IMR-90 (cell line): ENCODE measurements at regions not wholly inside any gene's neighbourhood (a gene's known extent, or its start where the extent isn't known, plus 50 kb on each side); places are given as distances from the start of the nearest gene placed in this dataset.

Experiments used
- ATAC-seq: fragments of 200-7000 bp; cut with Tn5 transposase; 2 replicates; pipeline ENCODE4 v1.9.1; 2020; ENCODE audit warnings: low read depth, mild to moderate bottlenecking, moderate library complexity
- BruUV-seq: library from RNA; stranded (reverse); fragments of 400-500 nt; replicated peaks from 2 replicates; lab custom pipeline; 2021; lab: Mats Ljungman, UMichigan
- CTCF ChIA-PET: fragments of 300-600 bp; formaldehyde crosslinking; extraction: SDS; loops from one replicate; lab custom pipeline; 2021; ENCODE audit warnings: antibody characterized with exemption; lab: Yijun Ruan, JAX
- POLR2A ChIA-PET: fragments of 300-600 bp; sonication (Branson Sonifier 250); formaldehyde crosslinking; loops from one replicate; lab custom pipeline; 2022; ENCODE audit warnings: antibody characterized with exemption; ENCODE audit not compliant: unreplicated experiment; lab: Charles Lee
- DNase-seq: peaks from one replicate; pipeline ENCODE4 v3.0.0; 2013
- H2AFZ ChIP-seq: replicated peaks from 2 replicates; pipeline ENCODE3; 2013; ENCODE audit warnings: low read length, mild to moderate bottlenecking; ENCODE audit not compliant: poor library complexity
- H2AK5ac ChIP-seq: 2 replicates; pipeline ENCODE4 v1.6.1; 2013; ENCODE audit warnings: low read depth, low read length, inconsistent platforms
- H2AK9ac ChIP-seq: replicated peaks from 2 replicates; pipeline ENCODE3; 2013; ENCODE audit warnings: mild to moderate bottlenecking, low read depth, low read length, moderate library complexity; ENCODE audit not compliant: poor library complexity
- H2BK120ac ChIP-seq: 2 replicates; pipeline ENCODE4 v1.6.1; 2013; ENCODE audit warnings: low read depth, low read length, inconsistent platforms
- H2BK15ac ChIP-seq: 3 replicates; pipeline ENCODE4 v1.6.1; 2013; ENCODE audit warnings: low read depth, low read length, inconsistent platforms
- H2BK20ac ChIP-seq: 2 replicates; pipeline ENCODE4 v1.6.1; 2013; ENCODE audit warnings: low read depth, mild to moderate bottlenecking, inconsistent platforms, low read length, moderate library complexity
- H2BK5ac ChIP-seq: 2 replicates; pipeline ENCODE4 v1.6.1; 2013; ENCODE audit warnings: mild to moderate bottlenecking, low read depth, low read length, inconsistent platforms; ENCODE audit not compliant: poor library complexity, severe bottlenecking
- H3K14ac ChIP-seq: replicated peaks from 2 replicates; pipeline ENCODE4 v1.6.1; 2013; ENCODE audit warnings: low read depth, low read length, inconsistent platforms
- H3K18ac ChIP-seq: 2 replicates; pipeline ENCODE4 v1.6.1; 2013; ENCODE audit warnings: low read depth, low read length, control low read depth
- H3K23ac ChIP-seq: 2 replicates; pipeline ENCODE4 v1.6.1; 2013; ENCODE audit warnings: low read depth, low read length, inconsistent platforms
- H3K27ac ChIP-seq: 2 replicates; pipeline ENCODE4 v1.5.1; 2013; ENCODE audit warnings: mild to moderate bottlenecking, control low read depth, low read length; ENCODE audit not compliant: insufficient read depth
- H3K27me3 ChIP-seq: 2 replicates; pipeline ENCODE4 v1.6.1; 2013; ENCODE audit warnings: low read length; ENCODE audit not compliant: control insufficient read depth, insufficient read depth
- H3K36me3 ChIP-seq: 2 replicates; pipeline ENCODE4 v1.6.1; 2013; ENCODE audit warnings: low read length, mixed read lengths; ENCODE audit not compliant: control insufficient read depth, insufficient read depth
- H3K4ac ChIP-seq: 2 replicates; pipeline ENCODE4 v1.6.1; 2013; ENCODE audit warnings: low read depth, low read length, inconsistent platforms
- H3K4me1 ChIP-seq: 2 replicates; pipeline ENCODE4 v1.6.1; 2013; ENCODE audit warnings: low read length, mixed read lengths; ENCODE audit not compliant: control insufficient read depth, insufficient read depth
- H3K4me2 ChIP-seq: 2 replicates; pipeline ENCODE4 v1.6.1; 2013; ENCODE audit warnings: low read depth, mild to moderate bottlenecking, control low read depth, low read length, moderate library complexity
- H3K4me3 ChIP-seq: 2 replicates; pipeline ENCODE4 v1.5.1; 2013; ENCODE audit warnings: low read depth, mild to moderate bottlenecking, control low read depth, low read length, moderate library complexity; ENCODE audit not compliant: insufficient read depth
- H3K56ac ChIP-seq: 2 replicates; pipeline ENCODE4 v1.6.1; 2013; ENCODE audit warnings: low read length, inconsistent platforms; ENCODE audit not compliant: insufficient read depth; ENCODE audit errors: extremely low read depth
- H3K79me1 ChIP-seq, 2 experiments: 2 replicates each; pipeline ENCODE4 v1.6.1; 2013; ENCODE audit warnings: low read length in 2 of 2, inconsistent platforms in 1 of 2, low read depth in 1 of 2
- H3K9ac ChIP-seq: 2 replicates; pipeline ENCODE4 v1.6.1; 2013; ENCODE audit warnings: low read depth, low read length, control low read depth
- H3K9me1 ChIP-seq: 2 replicates; pipeline ENCODE4 v1.6.1; 2013; ENCODE audit warnings: low read length, inconsistent platforms; ENCODE audit not compliant: insufficient read depth
- H3K9me3 ChIP-seq: 2 replicates; pipeline ENCODE4 v1.6.1; 2013; ENCODE audit warnings: low read length; ENCODE audit not compliant: control insufficient read depth, insufficient read depth
- H4K20me1 ChIP-seq: 2 replicates; pipeline ENCODE4 v1.6.1; 2013; ENCODE audit warnings: low read length, inconsistent platforms; ENCODE audit not compliant: insufficient read depth
- H4K5ac ChIP-seq: 2 replicates; pipeline ENCODE4 v1.6.1; 2013; ENCODE audit warnings: mild to moderate bottlenecking, low read depth, low read length, control low read depth
- H4K8ac ChIP-seq, 2 experiments: 2 replicates each; pipeline ENCODE4 v1.6.1; 2013; ENCODE audit warnings: low read depth in 2 of 2, low read length in 2 of 2, control low read depth in 1 of 2, inconsistent platforms in 1 of 2
- H4K91ac ChIP-seq: 2 replicates; pipeline ENCODE4 v1.6.1; 2013; ENCODE audit warnings: low read depth, low read length, inconsistent platforms; ENCODE audit not compliant: insufficient read depth
- BHLHE40 ChIP-seq: fragments of 150-350 bp; IDR thresholded peaks from 2 replicates; pipeline ENCODE4 v1.6.1; 2016; ENCODE audit warnings: mild to moderate bottlenecking, low read depth, low read length
- CEBPB ChIP-seq: IDR thresholded peaks from 2 replicates; pipeline ENCODE4 v1.6.1; 2012; ENCODE audit warnings: low read depth, low read length, improper control_type of control experiment
- ELK1 ChIP-seq: fragments of 150-350 bp; IDR thresholded peaks from 2 replicates; pipeline ENCODE4 v1.6.1; 2016; ENCODE audit warnings: low read depth, mild to moderate bottlenecking, low read length, moderate library complexity, borderline replicate concordance
- FOS ChIP-seq: fragments of 150-350 bp; IDR thresholded peaks from 2 replicates; pipeline ENCODE4 v1.6.1; 2016; ENCODE audit warnings: low read depth, low read length
- MAFK ChIP-seq: IDR thresholded peaks from 2 replicates; pipeline ENCODE4 v1.6.1; 2012; ENCODE audit warnings: low read depth, low read length, improper control_type of control experiment
- MAZ ChIP-seq: IDR thresholded peaks from 2 replicates; pipeline ENCODE4 v1.6.1; 2012; ENCODE audit warnings: low read depth, mild to moderate bottlenecking, low read length, improper control_type of control experiment, moderate library complexity, borderline replicate concordance
- MXI1 ChIP-seq: IDR thresholded peaks from 2 replicates; pipeline ENCODE4 v1.6.1; 2012; ENCODE audit warnings: low read depth, mild to moderate bottlenecking, low read length, moderate library complexity, borderline replicate concordance
- NFE2L2 ChIP-seq: fragments of 150-350 bp; IDR thresholded peaks from 2 replicates; pipeline ENCODE4 v1.6.1; 2016; ENCODE audit warnings: low read depth, mild to moderate bottlenecking, low read length
- POLR2A ChIP-seq: IDR thresholded peaks from 2 replicates; pipeline ENCODE4 v1.6.1; 2012; ENCODE audit warnings: mild to moderate bottlenecking, low read depth, low read length
- RAD21 ChIP-seq: IDR thresholded peaks from 2 replicates; pipeline ENCODE4 v1.6.1; 2012; ENCODE audit warnings: low read length, improper control_type of control experiment
- RCOR1 ChIP-seq: IDR thresholded peaks from 2 replicates; pipeline ENCODE4 v1.6.1; 2012; ENCODE audit warnings: mild to moderate bottlenecking, low read length, improper control_type of control experiment; ENCODE audit not compliant: insufficient replicate concordance
- WGBS, 2 experiments: methylation state at CpG; one replicate each; pipeline versions ENCODE4 v1.1.5 to v1.1.7; 2013; ENCODE audit warnings: missing lambda C conversion rate in 2 of 2; ENCODE audit not compliant: insufficient read length in 1 of 2; ENCODE audit errors: extremely low coverage in 2 of 2; 5-methylcytosine and 5-hydroxymethylcytosine counted together
- dilution Hi-C: fragments of 300-500 bp; cut with HindIII; formaldehyde crosslinking; loops from one replicate; pipeline ENCODE4 v1.14.3; 2018; ENCODE audit warnings: low sequenced_read_pairs; ENCODE audit not compliant: unreplicated experiment
- in situ Hi-C: fragments of 300-500 bp; cut with MboI; formaldehyde crosslinking; loops from 3 replicates; pipeline ENCODE4 v1.14.3; 2019; ENCODE audit warnings: low sequenced_read_pairs, inconsistent platforms, mixed read lengths
- intact Hi-C: fragments of 100-400 bp; cut with micrococcal nuclease; formaldehyde crosslinking; loops from 2 replicates; pipeline ENCODE4 v1.10.0; 2022

DNA sequence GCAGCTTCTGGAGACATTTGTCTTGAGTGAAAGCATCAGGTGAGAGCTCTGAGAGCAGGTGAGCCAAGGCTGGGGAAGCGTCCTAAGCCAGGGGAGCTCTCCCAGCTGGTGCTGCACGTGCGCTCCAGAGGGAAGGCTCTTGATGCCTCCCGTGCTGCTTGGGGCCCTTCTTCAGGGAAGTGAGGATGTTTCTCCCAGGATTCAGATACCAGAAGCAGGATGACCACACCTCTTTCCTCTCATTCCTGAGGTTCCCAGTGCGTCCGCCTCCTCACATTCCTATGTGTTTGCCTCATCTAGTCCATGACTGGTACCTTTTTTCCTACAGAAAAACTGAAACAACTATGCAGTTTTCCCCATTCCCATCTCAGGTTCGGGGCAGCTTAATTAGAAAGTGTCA, 231.0 kb upstream of the IRS2 start:
- Histone ChIP-seq H4K5ac (peak overlapping the region; percentile 80), H2BK5ac (peak overlapping the region; percentile 98), H2BK15ac (peak overlapping the region; percentile 96), H3K27me3 (no peaks in the 10 kb centered on the region), H3K56ac (peak overlapping the region; percentile 89), H3K9ac (peak overlapping the region; percentile 31; the same call in 1 of the 2 replicates), H3K23ac (peak overlapping the region; percentile 97), H2AFZ (peak overlapping the region; percentile 87), H2AK5ac (peak overlapping the region; percentile 100), H2BK20ac (peak overlapping the region; percentile 100), H3K18ac (peak overlapping the region; percentile 89), H4K91ac (peak overlapping the region; percentile 99), H3K4me2 (peak overlapping the region; percentile 53), H4K20me1 (no peaks in the 10 kb centered on the region), H3K79me1 (0 out of 4 replicates have a peak, but pooled peaks cover 0 to 9% of the 10 kb centered on the region in 2 experiments), H4K8ac (peak overlapping the region; percentile 90 to 97), H3K14ac (peak overlapping the region; percentile 96), H3K9me3 (no peaks in the 10 kb centered on the region), H2AK9ac (peak overlapping the region; percentile 95), H3K9me1 (peaks cover 26% of the 10 kb centered on the region), H2BK120ac (peak overlapping the region; percentile 100), H3K4me1 (peaks cover 19% of the 10 kb centered on the region), H3K4me3 (no peak overlapping the region), H3K4ac (peak overlapping the region; percentile 99), H3K27ac (peak overlapping the region; percentile 75), H3K36me3 (no peaks in the 10 kb centered on the region)
- dilution Hi-C loops: no loop called here
- in situ Hi-C loops: no loop called here
- DNase-seq: peak; percentile 95
- TF ChIP-seq FOS: no peak
- TF ChIP-seq MAFK: no peak
- TF ChIP-seq RAD21: 0 out of 2 replicates have a peak, but pooled peaks have one; percentile 1
- peak; percentile 59; the same call in 1 of the 2 replicates for TF ChIP-seq POLR2A
- peak; percentile 67 for TF ChIP-seq RCOR1
- TF ChIP-seq BHLHE40: peak; percentile 97
- TF ChIP-seq MXI1: 0 out of 2 replicates have a peak, but pooled peaks have one; percentile 10
- peak; percentile 58; the same call in 1 of the 2 replicates for TF ChIP-seq CEBPB
- TF ChIP-seq NFE2L2: peak; percentile 38; the same call in 1 of the 2 replicates
- TF ChIP-seq ELK1: no peak
- TF ChIP-seq MAZ: no peak
- intact Hi-C loops: loop anchor here (5.0 kb wide), 1 partner anchor 90 kb away; no protein-coding TSS in a partner anchor
- WGBS, 2 experiments: no CpG with 5 or more reads among the region's 7 CpGs
- ChIA-PET POLR2A (no interaction called here), CTCF (no interaction called here)
- BruUV-seq: no TSS peak
- peak; percentile 90 for ATAC-seq
